ENCODE measurements at regions not wholly inside any gene's neighbourhood (a gene's known extent, or its start where the extent isn't known, plus 50 kb on each side); places are given as distances from the start of the nearest gene placed in this dataset.
A peak's percentile ranks its signal among the peaks of the same experiment; 100 is the strongest.

DNA sequence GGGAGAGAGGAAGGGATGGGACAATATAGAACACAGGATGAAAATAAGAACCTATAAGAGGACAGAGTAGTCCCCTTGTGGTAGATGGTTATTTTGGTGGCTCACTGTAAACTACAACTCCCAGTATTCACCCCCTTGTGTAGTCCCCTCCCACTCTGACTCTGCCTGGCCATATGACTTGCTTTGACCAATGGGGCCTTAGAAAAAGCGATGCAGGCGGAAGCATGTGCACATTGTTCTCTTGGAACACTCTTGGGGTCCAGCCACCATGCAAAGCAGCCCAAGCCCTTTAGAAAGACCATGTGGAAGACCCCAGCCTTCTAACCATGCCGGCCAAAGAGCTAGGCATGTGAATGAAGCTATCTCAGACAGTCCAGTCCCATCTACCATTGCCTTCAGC, 415.0 kb downstream of the BCOR start (continued):
- TF ChIP-seq ELF1 (IDR thresholded peaks at IDR 0.05; ENCODE audit: borderline replicate concordance, low read depth) (no peak), YY1 (IDR thresholded peaks at IDR 0.05; ENCODE audit: extremely low read depth, insufficient replicate concordance, low read depth, low read length) (no peak)
- TF ChIP-seq, protein P1, sequence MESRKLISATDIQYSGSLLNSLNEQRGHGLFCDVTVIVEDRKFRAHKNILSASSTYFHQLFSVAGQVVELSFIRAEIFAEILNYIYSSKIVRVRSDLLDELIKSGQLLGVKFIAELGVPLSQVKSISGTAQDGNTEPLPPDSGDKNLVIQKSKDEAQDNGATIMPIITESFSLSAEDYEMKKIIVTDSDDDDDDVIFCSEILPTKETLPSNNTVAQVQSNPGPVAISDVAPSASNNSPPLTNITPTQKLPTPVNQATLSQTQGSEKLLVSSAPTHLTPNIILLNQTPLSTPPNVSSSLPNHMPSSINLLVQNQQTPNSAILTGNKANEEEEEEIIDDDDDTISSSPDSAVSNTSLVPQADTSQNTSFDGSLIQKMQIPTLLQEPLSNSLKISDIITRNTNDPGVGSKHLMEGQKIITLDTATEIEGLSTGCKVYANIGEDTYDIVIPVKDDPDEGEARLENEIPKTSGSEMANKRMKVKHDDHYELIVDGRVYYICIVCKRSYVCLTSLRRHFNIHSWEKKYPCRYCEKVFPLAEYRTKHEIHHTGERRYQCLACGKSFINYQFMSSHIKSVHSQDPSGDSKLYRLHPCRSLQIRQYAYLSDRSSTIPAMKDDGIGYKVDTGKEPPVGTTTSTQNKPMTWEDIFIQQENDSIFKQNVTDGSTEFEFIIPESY (IDR thresholded peaks at IDR 0.05; ENCODE audit: extremely low read depth, insufficient replicate concordance, low read length), result no peak

DNA sequence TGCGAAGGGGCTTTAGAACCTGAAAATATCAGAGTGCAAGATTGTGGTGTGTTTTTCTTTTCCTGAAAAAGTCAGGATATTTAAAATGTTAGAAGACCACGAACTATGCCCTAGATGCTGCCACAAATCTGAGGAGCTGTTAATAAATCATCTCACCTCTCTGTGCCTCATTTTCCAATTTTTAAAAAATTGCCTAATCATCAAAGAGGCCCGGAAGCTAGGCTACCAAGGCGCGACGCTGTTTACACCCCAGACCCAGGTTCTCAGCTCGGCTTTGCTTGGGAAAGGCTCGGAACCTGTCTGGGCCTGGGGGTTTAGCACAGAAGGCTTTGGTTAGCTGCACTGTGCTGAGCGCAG, 409.6 kb downstream of the BCOR start:
- no peak overlapping the region; the same call in 1 of the 2 replicates for H3K27ac ChIP-seq (ENCODE audit: low read depth, low read length)
- ATAC-seq (no peak), DNase-seq (ENCODE audit: low read depth, low spot score) (no peak)
- ChIA-PET RAD21 (ENCODE audit: low non-redundant PET in 1 of 2, low total read pairs in 2 of 2, uncharacterized antibody in 2 of 2, unreplicated experiment in 2 of 2) (no interaction called here), CTCF (no interaction called here), POLR2A (no interaction called here)
- peak overlapping the region; percentile 64 for H3K4me2 ChIP-seq (ENCODE audit: low read length)
- no peaks in the 10 kb centered on the region for H4K20me1 ChIP-seq (ENCODE audit: insufficient read depth)
- H3K9me3 ChIP-seq (ENCODE audit: control insufficient read depth in 1 of 2, insufficient read depth in 1 of 2, low read depth in 1 of 2, low read length in 2 of 2), result no peaks in the 10 kb centered on the region
- no peaks in the 10 kb centered on the region for H3K9me2 ChIP-seq (ENCODE audit: insufficient read depth)
- H3K4me3 ChIP-seq (replicated peaks in 1 of 2; ENCODE audit: low read depth in 1 of 2, low read length in 2 of 2), result peak overlapping the region; percentile 11 to 44; a peak in 3 of 4 replicates
- peaks cover 5 to 10% of the 10 kb centered on the region in 2 experiments; a peak in 2 of 4 replicates for H3K4me1 ChIP-seq (ENCODE audit: control insufficient read depth in 1 of 2, insufficient read depth in 2 of 2, low read length in 2 of 2)
- peak overlapping the region; percentile 23; the same call in 1 of the 2 replicates for H3K9ac ChIP-seq (ENCODE audit: low read length)
- intact Hi-C loops (cut with micrococcal nuclease), result no loop called here
- no peaks in the 10 kb centered on the region for H3K27me3 ChIP-seq (ENCODE audit: insufficient read depth, low read length)
- BruUV-seq (replicated peaks), result no TSS peak
- H2AFZ ChIP-seq (ENCODE audit: low read depth, low read length, poor library complexity, severe bottlenecking), result no peak overlapping the region
- no peaks in the 10 kb centered on the region for H3K79me2 ChIP-seq (ENCODE audit: insufficient read depth, low read length)
- TF ChIP-seq ZNF274 (IDR thresholded peaks at IDR 0.05; ENCODE audit: low read depth, low read length) (no peak), YY1 (IDR thresholded peaks at IDR 0.05; ENCODE audit: extremely low read depth, insufficient replicate concordance, low read depth, low read length) (no peak), CBX3 (IDR thresholded peaks at IDR 0.05; ENCODE audit: low read depth) (no peak), ZFX (IDR thresholded peaks at IDR 0.05) (no peak), POLR2A (IDR thresholded peaks at IDR 0.05; ENCODE audit: borderline replicate concordance, extremely low read depth, insufficient read depth, insufficient read length) (no peak), RAD21 (IDR thresholded peaks at IDR 0.05; ENCODE audit: low read depth) (no peak), EZH2phosphoT487 (IDR thresholded peaks at IDR 0.05; ENCODE audit: borderline replicate concordance) (no peak), POLR2AphosphoS5 (IDR thresholded peaks at IDR 0.05; ENCODE audit: low read depth, low read length) (no peak), SP1 (IDR thresholded peaks at IDR 0.05; ENCODE audit: low read depth) (no peak), SRF (IDR thresholded peaks at IDR 0.05; ENCODE audit: low read depth) (no peak), EZH2 (IDR thresholded peaks at IDR 0.05) (no peak), ELF1 (IDR thresholded peaks at IDR 0.05; ENCODE audit: borderline replicate concordance, low read depth) (no peak), MAX (IDR thresholded peaks at IDR 0.05) (no peak), FOSL1 (IDR thresholded peaks at IDR 0.05; ENCODE audit: low read depth) (no peak), EGR1 (IDR thresholded peaks at IDR 0.05; ENCODE audit: low read depth) (no peak), TCF7L2 (IDR thresholded peaks at IDR 0.05; ENCODE audit: borderline replicate concordance, extremely low read depth, insufficient read depth, insufficient read length) (no peak)
- TF ChIP-seq, protein P1 (IDR thresholded peaks at IDR 0.05; ENCODE audit: extremely low read depth, insufficient replicate concordance, low read length), result no peak
- TF ChIP-seq, protein P2, sequence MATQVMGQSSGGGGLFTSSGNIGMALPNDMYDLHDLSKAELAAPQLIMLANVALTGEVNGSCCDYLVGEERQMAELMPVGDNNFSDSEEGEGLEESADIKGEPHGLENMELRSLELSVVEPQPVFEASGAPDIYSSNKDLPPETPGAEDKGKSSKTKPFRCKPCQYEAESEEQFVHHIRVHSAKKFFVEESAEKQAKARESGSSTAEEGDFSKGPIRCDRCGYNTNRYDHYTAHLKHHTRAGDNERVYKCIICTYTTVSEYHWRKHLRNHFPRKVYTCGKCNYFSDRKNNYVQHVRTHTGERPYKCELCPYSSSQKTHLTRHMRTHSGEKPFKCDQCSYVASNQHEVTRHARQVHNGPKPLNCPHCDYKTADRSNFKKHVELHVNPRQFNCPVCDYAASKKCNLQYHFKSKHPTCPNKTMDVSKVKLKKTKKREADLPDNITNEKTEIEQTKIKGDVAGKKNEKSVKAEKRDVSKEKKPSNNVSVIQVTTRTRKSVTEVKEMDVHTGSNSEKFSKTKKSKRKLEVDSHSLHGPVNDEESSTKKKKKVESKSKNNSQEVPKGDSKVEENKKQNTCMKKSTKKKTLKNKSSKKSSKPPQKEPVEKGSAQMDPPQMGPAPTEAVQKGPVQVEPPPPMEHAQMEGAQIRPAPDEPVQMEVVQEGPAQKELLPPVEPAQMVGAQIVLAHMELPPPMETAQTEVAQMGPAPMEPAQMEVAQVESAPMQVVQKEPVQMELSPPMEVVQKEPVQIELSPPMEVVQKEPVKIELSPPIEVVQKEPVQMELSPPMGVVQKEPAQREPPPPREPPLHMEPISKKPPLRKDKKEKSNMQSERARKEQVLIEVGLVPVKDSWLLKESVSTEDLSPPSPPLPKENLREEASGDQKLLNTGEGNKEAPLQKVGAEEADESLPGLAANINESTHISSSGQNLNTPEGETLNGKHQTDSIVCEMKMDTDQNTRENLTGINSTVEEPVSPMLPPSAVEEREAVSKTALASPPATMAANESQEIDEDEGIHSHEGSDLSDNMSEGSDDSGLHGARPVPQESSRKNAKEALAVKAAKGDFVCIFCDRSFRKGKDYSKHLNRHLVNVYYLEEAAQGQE (IDR thresholded peaks at IDR 0.05; ENCODE audit: low read depth), result no peak
- no peaks in the 10 kb centered on the region for H3K36me3 ChIP-seq (ENCODE audit: control insufficient read depth in 1 of 2, insufficient read depth in 2 of 2, low read length in 2 of 2)

Data from HCT116 (cell line).